Kidney capillary endothelial cell (primary cell): ENCODE measurements at regions not wholly inside any gene's neighbourhood (a gene's known extent, or its start where the extent isn't known, plus 50 kb on each side); places are given as distances from the start of the nearest gene placed in this dataset.

Experiments used
- DNase-seq: peaks from one replicate; pipeline ENCODE4 v3.0.0-alpha.2; 2018; ENCODE audit warnings: low spot score

GRCh38 chr7:140242057-140243031 lies 65.6 kb upstream of the KDM7A start:
- no peak for DNase-seq

GRCh38 chr7:140239653-140239935 lies 62.8 kb upstream of the KDM7A start:
- no peak for DNase-seq

- DNase-seq = no peak
Observed at GRCh38 chr7:140238778-140239652, 62.2 kb upstream of the KDM7A start.

- no peak for DNase-seq
Observed at GRCh38 chr7:140237390-140237789, 60.6 kb upstream of the KDM7A start.

- DNase-seq = no peak
Observed at GRCh38 chr7:140236626-140237025, 59.8 kb upstream of the KDM7A start.

- DNase-seq = no peak
Observed at GRCh38 chr7:140235114-140235513, 58.3 kb upstream of the KDM7A start.

- no peak for DNase-seq
Observed at GRCh38 chr7:140232957-140233917, 56.5 kb upstream of the KDM7A start.

GRCh38 chr7:140231771-140232491 lies 55.1 kb upstream of the KDM7A start:
- no peak for DNase-seq

GRCh38 chr7:140230861-140231770 lies 54.3 kb upstream of the KDM7A start:
- peak; percentile 27 for DNase-seq

GRCh38 chr7:140230516-140230860 lies 53.7 kb upstream of the KDM7A start:
- DNase-seq = no peak

- DNase-seq = no peak
Observed at GRCh38 chr7:140229591-140230515, 53.1 kb upstream of the KDM7A start.

GRCh38 chr7:140229101-140229525 lies 52.3 kb upstream of the KDM7A start:
- DNase-seq = no peak
